DOHH2 (cell line): ENCODE measurements at regions not wholly inside any gene's neighbourhood (a gene's known extent, or its start where the extent isn't known, plus 50 kb on each side); places are given as distances from the start of the nearest gene placed in this dataset.

Experiments used
- H3F3A ChIP-seq: fragments of 200-600 bp; sonication (generic), shearing (Covaris generic); 2 replicates; pipeline ENCODE4 v1.6.0; 2016; ENCODE audit warnings: antibody characterized with exemption, mild to moderate bottlenecking; ENCODE audit not compliant: control insufficient read depth, insufficient read depth
- H3K27ac ChIP-seq: fragments of 200-600 bp; sonication (generic); 2 replicates; pipeline ENCODE4 v1.5.1; 2014; ENCODE audit warnings: low read depth, mild to moderate bottlenecking, low read length, moderate library complexity
- H3K27me3 ChIP-seq: fragments of 200-600 bp; sonication (generic); 2 replicates; pipeline ENCODE4 v1.6.1; 2014; ENCODE audit warnings: mild to moderate bottlenecking, low read length, mixed read lengths; ENCODE audit not compliant: control insufficient read depth
- H3K36me3 ChIP-seq: fragments of 200-600 bp; sonication (generic); 2 replicates; pipeline ENCODE4 v1.6.1; 2014; ENCODE audit warnings: mild to moderate bottlenecking, low read length, moderate library complexity, mixed read lengths; ENCODE audit not compliant: control insufficient read depth
- H3K4me1 ChIP-seq: fragments of 200-600 bp; sonication (generic); 2 replicates; pipeline ENCODE4 v1.6.1; 2014; ENCODE audit warnings: mild to moderate bottlenecking, low read length, mixed read lengths; ENCODE audit not compliant: control insufficient read depth
- H3K4me2 ChIP-seq: fragments of 200-600 bp; sonication (generic); 2 replicates; pipeline ENCODE4 v1.6.0; 2014; ENCODE audit warnings: mild to moderate bottlenecking, low read length, moderate library complexity
- H3K4me3 ChIP-seq: fragments of 200-600 bp; sonication (generic); 2 replicates; pipeline ENCODE4 v1.5.1; 2014; ENCODE audit warnings: mild to moderate bottlenecking, low read length, mixed read lengths
- H3K79me2 ChIP-seq: fragments of 200-600 bp; sonication (generic); 2 replicates; pipeline ENCODE4 v1.6.1; 2014; ENCODE audit warnings: mild to moderate bottlenecking, low read length, mixed read lengths; ENCODE audit not compliant: control insufficient read depth
- H3K9me2 ChIP-seq: fragments of 200-600 bp; sonication (generic); replicated peaks from 2 replicates; pipeline ENCODE4 v1.6.1; 2014; ENCODE audit warnings: mild to moderate bottlenecking, low read length, mixed read lengths; ENCODE audit not compliant: control insufficient read depth
- H3K9me3 ChIP-seq: fragments of 200-600 bp; sonication (generic); 2 replicates; pipeline ENCODE4 v1.6.1; 2014; ENCODE audit warnings: antibody characterized with exemption, low read length, mixed read lengths; ENCODE audit not compliant: control insufficient read depth, insufficient read depth
- H4K20me1 ChIP-seq: fragments of 200-600 bp; sonication (generic); 2 replicates; pipeline ENCODE4 v1.6.0; 2014; ENCODE audit warnings: low read depth, mild to moderate bottlenecking, antibody characterized with exemption, low read length, moderate library complexity; ENCODE audit not compliant: control insufficient read depth, insufficient read depth
- CTCF ChIP-seq: fragments of 200-600 bp; sonication (generic); IDR thresholded peaks from one replicate; pipeline ENCODE4 v1.5.1; 2014; ENCODE audit warnings: antibody characterized with exemption, mild to moderate bottlenecking, low read depth, low read length; ENCODE audit not compliant: poor library complexity, severe bottlenecking
- EZH2phosphoT487 ChIP-seq: fragments of 200-600 bp; sonication (generic); IDR thresholded peaks from 2 replicates; pipeline ENCODE4 v1.6.1; 2017; ENCODE audit warnings: borderline replicate concordance, mild to moderate bottlenecking, antibody characterized with exemption, low read length, moderate library complexity, mixed read lengths

GRCh38 chr2:64770137-64770780 lies 116.5 kb upstream of the SERTAD2 start:
- Histone ChIP-seq H3K4me3 (no peak overlapping the region), H3K4me1 (peaks cover 23% of the 10 kb centered on the region), H3K27me3 (no peaks in the 10 kb centered on the region), H4K20me1 (no peaks in the 10 kb centered on the region), H3K27ac (no peak overlapping the region), H3K9me3 (peaks cover 2% of the 10 kb centered on the region), H3K36me3 (no peaks in the 10 kb centered on the region), H3F3A (peaks cover 16% of the 10 kb centered on the region; the same call in 1 of the 2 replicates), H3K4me2 (no peak overlapping the region), H3K79me2 (no peaks in the 10 kb centered on the region), H3K9me2 (no peaks in the 10 kb centered on the region)
- TF ChIP-seq CTCF (no peak), EZH2phosphoT487 (no peak)

- H3K27ac ChIP-seq = no peak overlapping the region
- no peaks in the 10 kb centered on the region for H3K27me3 ChIP-seq
Measured at GRCh38 chr2:64770781-64771334, 117.1 kb upstream of the SERTAD2 start.

GRCh38 chr2:64771737-64772136 lies 118.0 kb upstream of the SERTAD2 start:
- no peak overlapping the region for H3K4me2 ChIP-seq
- no peaks in the 10 kb centered on the region for H4K20me1 ChIP-seq
- H3K9me3 ChIP-seq = peaks cover 7% of the 10 kb centered on the region
- no peaks in the 10 kb centered on the region for H3K36me3 ChIP-seq
- TF ChIP-seq CTCF (no peak), EZH2phosphoT487 (no peak)
- no peaks in the 10 kb centered on the region for H3K79me2 ChIP-seq
- no peak overlapping the region for H3K4me3 ChIP-seq
- peaks cover 19% of the 10 kb centered on the region for H3K4me1 ChIP-seq
- no peak overlapping the region for H3K27ac ChIP-seq
- H3F3A ChIP-seq = peaks cover 8% of the 10 kb centered on the region; the same call in 1 of the 2 replicates
- H3K9me2 ChIP-seq = no peaks in the 10 kb centered on the region
- H3K27me3 ChIP-seq = no peaks in the 10 kb centered on the region

More at GRCh38 chr2:64770781-64771334, 117.1 kb upstream of the SERTAD2 start:
- Histone ChIP-seq H3K9me3 (peaks cover 7% of the 10 kb centered on the region), H3K79me2 (no peaks in the 10 kb centered on the region), H3K36me3 (no peaks in the 10 kb centered on the region), H4K20me1 (no peaks in the 10 kb centered on the region), H3K4me2 (no peak overlapping the region), H3K9me2 (no peaks in the 10 kb centered on the region), H3K4me3 (no peak overlapping the region), H3F3A (peaks cover 16% of the 10 kb centered on the region; the same call in 1 of the 2 replicates), H3K4me1 (peaks cover 23% of the 10 kb centered on the region)
- no peak for TF ChIP-seq EZH2phosphoT487
- no peak for TF ChIP-seq CTCF
